GM12878 (cell line): ENCODE measurements at regions not wholly inside any gene's neighbourhood (a gene's known extent, or its start where the extent isn't known, plus 50 kb on each side); places are given as distances from the start of the nearest gene placed in this dataset.

Experiments
- ATAC-seq: fragments of 200-7000 bp; cut with Tn5 transposase; 3 replicates; pipeline ENCODE4 v1.9.1; 2020; ENCODE audit warnings: mild to moderate bottlenecking, moderate library complexity
- BruUV-seq: library from RNA; stranded (reverse); fragments of 400-500 nt; replicated peaks from 2 replicates; lab custom pipeline; 2021; lab: Mats Ljungman, UMichigan
- CTCF ChIA-PET: fragments of 300-600 bp; sonication (Branson Sonifier 250); formaldehyde crosslinking; extraction: SDS; loops from one replicate; lab custom pipeline; 2021; ENCODE audit warnings: inconsistent platforms; lab: Yijun Ruan, JAX
- POLR2A ChIA-PET: fragments of 350-600 bp; formaldehyde crosslinking; extraction: SDS; loops from one replicate; lab custom pipeline; 2021; ENCODE audit warnings: inconsistent platforms; lab: Charles Lee
- RAD21 ChIA-PET: fragments of 300-600 bp; sonication (Branson Sonifier 250); formaldehyde crosslinking; loops from one replicate; lab custom pipeline; 2023; ENCODE audit warnings: antibody characterized with exemption; ENCODE audit not compliant: unreplicated experiment; lab: Charles Lee
- SMC1A ChIA-PET: fragments of 300-600 bp; sonication (Branson Sonifier 250); formaldehyde crosslinking; loops from one replicate; lab custom pipeline; 2023; ENCODE audit not compliant: unreplicated experiment, uncharacterized antibody; lab: Charles Lee
- DNase-seq: peaks from one replicate; pipeline ENCODE4 v3.0.0-alpha.2; 2011; ENCODE audit warnings: low read depth, low spot score
- FAIRE-seq: peaks from 3 replicates; lab custom pipeline; 2011; peaks lifted over from hg19 to GRCh38; lab: Jason Lieb, UNC
- H2AFZ ChIP-seq: 2 replicates; pipeline ENCODE4 v1.6.0; 2011; ENCODE audit warnings: low read depth, low read length, control low read depth; ENCODE audit not compliant: control insufficient read depth
- H3K27ac ChIP-seq: 2 replicates; pipeline ENCODE4 v1.5.1; 2011; ENCODE audit warnings: control low read depth; ENCODE audit not compliant: control insufficient read depth, insufficient read depth
- H3K27me3 ChIP-seq, 2 experiments: replicated peaks in 1 of 2; 2 replicates each; pipeline versions ENCODE4 v1.6.0 to v1.6.1; 2011; ENCODE audit warnings: low read length in 1 of 2; ENCODE audit not compliant: control insufficient read depth in 2 of 2, insufficient read depth in 2 of 2
- H3K36me3 ChIP-seq, 2 experiments: 2 replicates each; pipeline ENCODE4 v1.5.1; 2011; ENCODE audit warnings: low read length in 1 of 2; ENCODE audit not compliant: control insufficient read depth in 2 of 2, insufficient read depth in 2 of 2
- H3K4me1 ChIP-seq: 2 replicates; pipeline ENCODE4 v1.6.1; 2011; ENCODE audit warnings: mild to moderate bottlenecking, low read length, moderate library complexity, mixed read lengths; ENCODE audit not compliant: control insufficient read depth, insufficient read depth
- H3K4me2 ChIP-seq: 2 replicates; pipeline ENCODE4 v1.6.0; 2011; ENCODE audit warnings: control low read depth; ENCODE audit not compliant: control insufficient read depth, insufficient read depth
- H3K4me3 ChIP-seq: fragments of 200-600 bp; sonication (generic); 2 replicates; pipeline ENCODE4 v1.5.1; 2016
- H3K79me2 ChIP-seq: 2 replicates; pipeline ENCODE4 v1.6.0; 2011; ENCODE audit warnings: low read length; ENCODE audit not compliant: control insufficient read depth, insufficient read depth
- H3K9ac ChIP-seq: 2 replicates; pipeline ENCODE4 v1.8.0; 2011; ENCODE audit warnings: low read length, control low read depth, mixed read lengths; ENCODE audit not compliant: control insufficient read depth, insufficient read depth
- H3K9me3 ChIP-seq: replicated peaks from 3 replicates; pipeline ENCODE4 v1.5.1; 2011; ENCODE audit warnings: mild to moderate bottlenecking, low read length; ENCODE audit not compliant: control insufficient read depth, insufficient read depth
- H4K20me1 ChIP-seq: 2 replicates; pipeline ENCODE4 v1.6.0; 2011; ENCODE audit not compliant: control insufficient read depth, insufficient read depth
- BHLHE40 ChIP-seq, 2 experiments: fragments of 450-650 bp in 1 of 2; IDR thresholded peaks; 2 replicates each; pipeline ENCODE4 v1.6.1; 2011 to 2017; ENCODE audit warnings: low read depth in 2 of 2, borderline replicate concordance in 1 of 2, improper control_type of control experiment in 1 of 2, low read length in 1 of 2, mild to moderate bottlenecking in 1 of 2
- CHD2 ChIP-seq: IDR thresholded peaks from 2 replicates; pipeline ENCODE4 v1.6.1; 2011; ENCODE audit warnings: low read depth, low read length, improper control_type of control experiment, borderline replicate concordance
- ETV6 ChIP-seq, 2 experiments: fragments of 450-650 bp in 1 of 2; IDR thresholded peaks in 1 of 2; conservative IDR thresholded peaks in 1 of 2; 2 replicates each; pipeline ENCODE4 v1.6.1; 2014; ENCODE audit warnings: antibody characterized with exemption in 1 of 2, borderline replicate concordance in 1 of 2, low read depth in 1 of 2, mild to moderate bottlenecking in 1 of 2, moderate library complexity in 1 of 2
- FOXM1 ChIP-seq: IDR thresholded peaks from 2 replicates; pipeline ENCODE4 v1.6.1; 2012; ENCODE audit warnings: low read depth, mild to moderate bottlenecking, inconsistent platforms, low read length, moderate library complexity
- MXI1 ChIP-seq: fragments of 150-350 bp; IDR thresholded peaks from 2 replicates; pipeline ENCODE4 v1.6.1; 2011; ENCODE audit warnings: low read depth, mild to moderate bottlenecking, inconsistent platforms, low read length, improper control_type of control experiment
- NFYB ChIP-seq: IDR thresholded peaks from 2 replicates; pipeline ENCODE4 v1.6.1; 2011; ENCODE audit warnings: low read depth, mild to moderate bottlenecking, low read length, improper control_type of control experiment, moderate library complexity; ENCODE audit not compliant: insufficient read depth
- RUNX3 ChIP-seq: IDR thresholded peaks from 2 replicates; pipeline ENCODE4 v1.6.1; 2012; ENCODE audit warnings: low read length, inconsistent platforms
- STAT1 ChIP-seq: fragments of 450-650 bp; conservative IDR thresholded peaks from 2 replicates; pipeline ENCODE4 v1.6.1; 2014; ENCODE audit warnings: antibody characterized with exemption, mild to moderate bottlenecking
- WGBS: methylation state at CpG from one replicate; pipeline ENCODE4 v1.1.6; 2016; ENCODE audit warnings: low lambda C conversion rate; ENCODE audit not compliant: insufficient replicate concordance, insufficient coverage; ENCODE audit errors: missing lambda C conversion rate; 5-methylcytosine and 5-hydroxymethylcytosine counted together
- in situ Hi-C: fragments of 300-500 bp; cut with MboI; formaldehyde crosslinking; loops from 9 replicates; pipeline ENCODE4 v1.14.3; 2018; ENCODE audit warnings: mixed read lengths
- intact Hi-C: fragments of 100-400 bp; cut with micrococcal nuclease; formaldehyde crosslinking; loops from one replicate; pipeline ENCODE4 v1.14.2; 2022; ENCODE audit not compliant: unreplicated experiment
- TF ChIP-seq, protein P1 (sequence below): IDR thresholded peaks from 2 replicates; pipeline ENCODE4 v1.6.1; 2012; ENCODE audit warnings: low read depth, low read length, improper control_type of control experiment

GRCh38 chrX:144616317-144616716, 631.0 kb upstream of the SPANXN1 start:
- ATAC-seq (no peak), FAIRE-seq (no peak), DNase-seq (no peak)
- ChIA-PET RAD21 (no interaction called here), CTCF (no interaction called here), SMC1A (no interaction called here), POLR2A (no interaction called here)
- Histone ChIP-seq H3K79me2 (no peaks in the 10 kb centered on the region), H3K27ac (no peak overlapping the region), H3K9ac (no peak overlapping the region), H3K4me3 (no peak overlapping the region), H3K4me2 (no peak overlapping the region), H3K4me1 (no peaks in the 10 kb centered on the region), H3K36me3 (no peaks in the 10 kb centered on the region), H2AFZ (no peak overlapping the region), H4K20me1 (no peaks in the 10 kb centered on the region), H3K27me3 (no peaks in the 10 kb centered on the region), H3K9me3 (no peaks in the 10 kb centered on the region)
- in situ Hi-C loops = no loop called here
- intact Hi-C loops = no loop called here
- WGBS = 2% methylated on average over 4 of the region's 4 CpGs
- BruUV-seq = no TSS peak
- TF ChIP-seq STAT1 (no peak), FOXM1 (no peak), NFYB (no peak), CHD2 (no peak), RUNX3 (no peak), ETV6 (conservative IDR thresholded peaks at IDR 0.05 in 1 of 2, IDR thresholded peaks at IDR 0.05 in 1 of 2; ENCODE audit: borderline replicate concordance in 1 of 2, low read depth in 1 of 2) (no peak), MXI1 (no peak), BHLHE40 (IDR thresholded peaks at IDR 0.05; ENCODE audit: borderline replicate concordance in 1 of 2, low read depth in 2 of 2, low read length in 1 of 2) (no peak)
- TF ChIP-seq, protein P1, sequence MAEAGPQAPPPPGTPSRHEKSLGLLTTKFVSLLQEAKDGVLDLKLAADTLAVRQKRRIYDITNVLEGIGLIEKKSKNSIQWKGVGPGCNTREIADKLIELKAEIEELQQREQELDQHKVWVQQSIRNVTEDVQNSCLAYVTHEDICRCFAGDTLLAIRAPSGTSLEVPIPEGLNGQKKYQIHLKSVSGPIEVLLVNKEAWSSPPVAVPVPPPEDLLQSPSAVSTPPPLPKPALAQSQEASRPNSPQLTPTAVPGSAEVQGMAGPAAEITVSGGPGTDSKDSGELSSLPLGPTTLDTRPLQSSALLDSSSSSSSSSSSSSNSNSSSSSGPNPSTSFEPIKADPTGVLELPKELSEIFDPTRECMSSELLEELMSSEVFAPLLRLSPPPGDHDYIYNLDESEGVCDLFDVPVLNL = no peak
